ENCODE measurements at regions not wholly inside any gene's neighbourhood (a gene's known extent, or its start where the extent isn't known, plus 50 kb on each side); places are given as distances from the start of the nearest gene placed in this dataset.

- H3K36me3 ChIP-seq = no peaks in the 10 kb centered on the region
- H3K27me3 ChIP-seq (ENCODE audit: insufficient read depth, low read depth, severe bottlenecking) = no peaks in the 10 kb centered on the region
- H3K27ac ChIP-seq = no peak overlapping the region
- H3K9me3 ChIP-seq (ENCODE audit: severe bottlenecking) = no peaks in the 10 kb centered on the region
- TF ChIP-seq CTCF (IDR thresholded peaks at IDR 0.05; ENCODE audit: low read depth, low read length) = no peak
- DNase-seq = no peak
- H3K4me3 ChIP-seq (ENCODE audit: low read depth, low read length) = no peak overlapping the region
These were observed 123.8 kb upstream of the MARCKS start for GRCh38 chr6:113733381-113733780.

DNA sequence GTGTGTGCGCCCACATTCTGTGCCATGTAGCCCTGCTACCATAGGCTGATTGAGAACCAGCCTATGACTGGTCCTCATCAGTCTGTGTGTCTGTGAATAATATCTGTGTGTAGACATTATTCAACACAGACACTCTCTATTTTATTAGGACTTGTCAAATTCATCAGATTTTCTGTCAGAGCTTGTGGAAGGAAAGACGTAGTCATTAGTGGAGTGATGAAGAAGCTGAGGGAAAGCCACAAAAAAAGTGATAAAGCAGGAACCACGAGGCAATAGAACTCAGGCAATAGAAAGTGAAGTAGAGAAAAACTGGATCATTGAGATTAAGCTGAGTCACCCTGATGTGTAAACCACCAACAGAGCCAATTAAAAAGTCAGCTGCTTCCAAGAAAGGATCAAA is 122.2 kb upstream of the MARCKS start:
- Histone ChIP-seq H3K9me3 (ENCODE audit: severe bottlenecking) (no peaks in the 10 kb centered on the region), H3K27me3 (ENCODE audit: insufficient read depth, low read depth, severe bottlenecking) (no peaks in the 10 kb centered on the region), H3K27ac (no peak overlapping the region), H3K36me3 (no peaks in the 10 kb centered on the region), H3K4me3 (ENCODE audit: low read depth, low read length) (no peak overlapping the region)
- no peak for TF ChIP-seq CTCF (IDR thresholded peaks at IDR 0.05; ENCODE audit: low read depth, low read length)
- no peak for DNase-seq

GRCh38 chr6:113735491-113735890 is 121.7 kb upstream of the MARCKS start:
- H3K36me3 ChIP-seq = no peaks in the 10 kb centered on the region
- H3K4me3 ChIP-seq (ENCODE audit: low read depth, low read length) = no peak overlapping the region
- no peak for TF ChIP-seq CTCF (IDR thresholded peaks at IDR 0.05; ENCODE audit: low read depth, low read length)
- no peaks in the 10 kb centered on the region for H3K9me3 ChIP-seq (ENCODE audit: severe bottlenecking)
- DNase-seq = no peak
- H3K27me3 ChIP-seq (ENCODE audit: insufficient read depth, low read depth, severe bottlenecking) = no peaks in the 10 kb centered on the region
- no peak overlapping the region for H3K27ac ChIP-seq

DNA sequence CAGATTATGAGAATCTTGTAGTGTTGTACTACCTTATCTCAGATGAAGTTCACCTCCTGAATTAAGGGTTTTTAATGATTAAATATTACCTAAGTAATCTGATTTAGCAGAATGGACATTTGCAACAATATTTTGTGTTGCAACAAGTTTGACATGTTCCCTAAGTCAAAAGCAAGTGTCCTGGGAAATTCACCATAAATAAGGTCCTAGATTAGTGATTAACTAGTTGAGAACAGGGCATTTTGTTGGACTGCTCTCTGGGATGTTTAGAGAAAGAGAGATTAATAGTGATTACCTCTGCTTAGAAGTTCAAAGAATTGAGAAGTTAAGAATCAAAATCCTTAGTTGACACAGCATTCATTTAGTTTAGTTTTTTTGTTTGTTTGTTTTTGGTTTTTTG is 120.2 kb upstream of the MARCKS start:
- no peak overlapping the region for H3K4me3 ChIP-seq (ENCODE audit: low read depth, low read length)
- no peaks in the 10 kb centered on the region for H3K27me3 ChIP-seq (ENCODE audit: insufficient read depth, low read depth, severe bottlenecking)
- no peaks in the 10 kb centered on the region for H3K36me3 ChIP-seq
- DNase-seq = no peak
- no peak overlapping the region for H3K27ac ChIP-seq
- no peaks in the 10 kb centered on the region for H3K9me3 ChIP-seq (ENCODE audit: severe bottlenecking)
- no peak for TF ChIP-seq CTCF (IDR thresholded peaks at IDR 0.05; ENCODE audit: low read depth, low read length)

GRCh38 chr6:113739041-113739655 is 118.0 kb upstream of the MARCKS start:
- no peaks in the 10 kb centered on the region for H3K27me3 ChIP-seq (ENCODE audit: insufficient read depth, low read depth, severe bottlenecking)
- no peak overlapping the region for H3K27ac ChIP-seq
- TF ChIP-seq CTCF (IDR thresholded peaks at IDR 0.05; ENCODE audit: low read depth, low read length) = no peak
- DNase-seq = no peak
- H3K4me3 ChIP-seq (ENCODE audit: low read depth, low read length) = no peak overlapping the region
- no peaks in the 10 kb centered on the region for H3K9me3 ChIP-seq (ENCODE audit: severe bottlenecking)
- no peaks in the 10 kb centered on the region for H3K36me3 ChIP-seq

- Histone ChIP-seq H3K36me3 (no peaks in the 10 kb centered on the region), H3K27ac (no peak overlapping the region), H3K9me3 (ENCODE audit: severe bottlenecking) (no peaks in the 10 kb centered on the region), H3K4me3 (ENCODE audit: low read depth, low read length) (no peak overlapping the region), H3K27me3 (ENCODE audit: insufficient read depth, low read depth, severe bottlenecking) (no peaks in the 10 kb centered on the region)
- no peak for DNase-seq
- no peak for TF ChIP-seq CTCF (IDR thresholded peaks at IDR 0.05; ENCODE audit: low read depth, low read length)
These were observed 115.5 kb upstream of the MARCKS start for GRCh38 chr6:113741651-113742050.

Data from WERI-Rb-1 (cell line).